GM12878 (cell line): ENCODE measurements at regions not wholly inside any gene's neighbourhood (a gene's known extent, or its start where the extent isn't known, plus 50 kb on each side); places are given as distances from the start of the nearest gene placed in this dataset.
"Not testable (repeated sequence)": the region's sequence is repeated elsewhere in the genome, so short reads cannot be mapped to it uniquely, and the experiment has no call there.

Source experiments
- CHD1 ChIP-seq: IDR thresholded peaks from 2 replicates; pipeline ENCODE4 v1.6.1; 2012; ENCODE audit warnings: low read depth, low read length, improper control_type of control experiment
- CTCF ChIP-seq, 3 experiments: IDR thresholded peaks in 2 of 3; conservative IDR thresholded peaks in 1 of 3; 2 replicates each; pipeline ENCODE4 v1.5.1; 2011; ENCODE audit warnings: low read depth in 3 of 3, low read length in 3 of 3, mild to moderate bottlenecking in 3 of 3, control low read depth in 2 of 3, moderate library complexity in 2 of 3, inconsistent platforms in 1 of 3, mixed read lengths in 1 of 3; ENCODE audit not compliant: control insufficient read depth in 2 of 3, insufficient read depth in 1 of 3; ENCODE audit errors: extremely low read depth in 1 of 3
- JUNB ChIP-seq: IDR thresholded peaks from 2 replicates; pipeline ENCODE4 v1.6.1; 2016; ENCODE audit warnings: antibody characterized with exemption, mild to moderate bottlenecking
- SUZ12 ChIP-seq: fragments of 200-600 bp; sonication (generic); IDR thresholded peaks from one replicate; pipeline ENCODE4 v1.6.1; 2018; ENCODE audit warnings: antibody characterized with exemption, mild to moderate bottlenecking; ENCODE audit not compliant: unreplicated experiment
- YY1 ChIP-seq: IDR thresholded peaks from 2 replicates; pipeline ENCODE4 v1.6.1; 2011; ENCODE audit warnings: low read depth, mild to moderate bottlenecking, low read length
- ZNF207 ChIP-seq: fragments of 450-650 bp; IDR thresholded peaks from 2 replicates; pipeline ENCODE4 v1.6.1; 2014; ENCODE audit warnings: antibody characterized with exemption, mild to moderate bottlenecking, borderline replicate concordance
- TF ChIP-seq, protein P1 (sequence below): IDR thresholded peaks from 2 replicates; pipeline ENCODE4 v1.6.1; 2011; ENCODE audit warnings: low read depth, mild to moderate bottlenecking, low read length, moderate library complexity, borderline replicate concordance; ENCODE audit errors: extremely low read depth

DNA sequence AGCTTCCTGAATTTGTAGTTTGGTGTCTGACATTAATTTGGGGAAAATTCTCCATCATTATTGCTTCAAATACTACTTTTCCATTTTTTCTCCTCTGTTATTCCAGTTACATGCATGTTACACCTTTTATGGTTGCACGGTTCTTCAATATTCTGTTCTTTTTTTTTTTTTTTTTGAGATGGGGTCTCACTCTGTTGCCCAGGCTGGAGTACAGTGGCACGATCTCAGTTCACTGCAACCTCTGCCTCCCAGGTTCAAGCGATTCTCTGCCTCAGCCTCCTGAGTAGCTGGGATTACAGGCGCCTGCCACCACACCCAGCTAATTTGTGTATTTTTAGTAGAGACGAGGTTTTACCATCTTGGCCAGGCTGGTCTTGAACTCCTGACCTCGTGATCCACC, 109.4 kb upstream of the XIST start:
- TF ChIP-seq SUZ12; CHD1; ZNF207; YY1; CTCF (IDR thresholded peaks at IDR 0.05 in 2 of 3, conservative IDR thresholded peaks at IDR 0.05 in 1 of 3; ENCODE audit: control insufficient read depth in 2 of 3, extremely low read depth in 1 of 3, insufficient read depth in 1 of 3, low read depth in 3 of 3, low read length in 3 of 3); JUNB: not testable (repeated sequence)
- TF ChIP-seq, protein P1, sequence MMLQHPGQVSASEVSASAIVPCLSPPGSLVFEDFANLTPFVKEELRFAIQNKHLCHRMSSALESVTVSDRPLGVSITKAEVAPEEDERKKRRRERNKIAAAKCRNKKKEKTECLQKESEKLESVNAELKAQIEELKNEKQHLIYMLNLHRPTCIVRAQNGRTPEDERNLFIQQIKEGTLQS: not testable (repeated sequence)
